Osteocyte (in vitro differentiated cells): ENCODE measurements at regions not wholly inside any gene's neighbourhood (a gene's known extent, or its start where the extent isn't known, plus 50 kb on each side); places are given as distances from the start of the nearest gene placed in this dataset.

ENCODE experiments used
- DNase-seq: peaks from one replicate; pipeline ENCODE4 v3.0.0; 2021; ENCODE audit warnings: mixed read lengths; ENCODE audit not compliant: unreplicated experiment; ENCODE audit errors: extremely low spot score
- H3K27ac Mint-ChIP-seq: one replicate; pipeline ENCODE4 v1.8.0; 2021; ENCODE audit warnings: mild to moderate bottlenecking, mixed read lengths; ENCODE audit not compliant: unreplicated experiment
- H3K27me3 Mint-ChIP-seq: one replicate; pipeline ENCODE4 v1.8.0; 2021; ENCODE audit warnings: mixed read lengths; ENCODE audit not compliant: unreplicated experiment
- H3K36me3 Mint-ChIP-seq: one replicate; pipeline ENCODE4 v1.8.0; 2021; ENCODE audit warnings: mixed read lengths; ENCODE audit not compliant: unreplicated experiment
- H3K4me1 Mint-ChIP-seq: one replicate; pipeline ENCODE4 v1.8.0; 2021; ENCODE audit warnings: mixed read lengths; ENCODE audit not compliant: unreplicated experiment
- H3K4me3 Mint-ChIP-seq: one replicate; pipeline ENCODE4 v1.8.0; 2021; ENCODE audit warnings: mild to moderate bottlenecking, moderate library complexity, mixed read lengths; ENCODE audit not compliant: unreplicated experiment
- H3K9me3 Mint-ChIP-seq: one replicate; pipeline ENCODE4 v1.8.0; 2021; ENCODE audit warnings: mixed read lengths; ENCODE audit not compliant: unreplicated experiment
- TF ChIP-seq, protein P1 (sequence below): fragments of 200-600 bp; sonication (generic); IDR thresholded peaks from 2 replicates; pipeline ENCODE4 v1.5.0; 2021; ENCODE audit warnings: antibody characterized with exemption, mild to moderate bottlenecking, moderate library complexity

DNA sequence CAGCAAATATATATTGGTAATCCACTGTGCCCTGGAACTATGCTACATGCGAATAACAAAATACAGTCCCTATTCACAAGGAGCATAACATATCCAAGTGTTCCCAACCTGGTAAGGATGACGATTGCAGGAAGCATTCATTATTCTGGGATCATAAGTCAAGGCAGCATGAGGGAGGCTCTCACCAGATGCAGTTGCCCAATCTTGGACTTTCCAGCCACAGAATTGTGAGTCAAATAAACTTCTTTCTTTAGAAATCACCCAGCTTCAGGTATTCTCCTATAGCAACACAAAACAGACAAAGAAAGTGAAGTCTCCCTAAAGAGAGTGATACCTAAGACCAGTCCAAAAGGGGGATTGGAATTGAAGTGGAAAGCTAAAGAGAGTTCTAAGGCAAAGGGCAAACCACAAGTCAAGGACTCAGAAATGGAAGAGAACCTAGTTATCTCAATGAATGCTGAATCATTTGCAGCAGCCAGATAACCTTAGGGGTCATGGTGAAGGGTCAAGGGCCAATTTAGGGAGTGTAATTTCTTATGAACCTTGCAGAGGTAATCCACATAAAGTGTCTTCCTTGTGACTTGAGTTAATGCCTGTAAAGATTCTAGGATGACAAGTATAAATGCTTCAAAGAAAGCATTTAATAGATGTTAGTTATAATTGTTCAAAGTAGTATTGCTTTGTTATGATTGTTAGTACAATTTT is 103.1 kb upstream of the PCDH7 start:
- H3K27me3 Mint-ChIP-seq, result no peaks in the 10 kb centered on the region
- no peaks in the 10 kb centered on the region for H3K36me3 Mint-ChIP-seq
- TF ChIP-seq, protein P1, sequence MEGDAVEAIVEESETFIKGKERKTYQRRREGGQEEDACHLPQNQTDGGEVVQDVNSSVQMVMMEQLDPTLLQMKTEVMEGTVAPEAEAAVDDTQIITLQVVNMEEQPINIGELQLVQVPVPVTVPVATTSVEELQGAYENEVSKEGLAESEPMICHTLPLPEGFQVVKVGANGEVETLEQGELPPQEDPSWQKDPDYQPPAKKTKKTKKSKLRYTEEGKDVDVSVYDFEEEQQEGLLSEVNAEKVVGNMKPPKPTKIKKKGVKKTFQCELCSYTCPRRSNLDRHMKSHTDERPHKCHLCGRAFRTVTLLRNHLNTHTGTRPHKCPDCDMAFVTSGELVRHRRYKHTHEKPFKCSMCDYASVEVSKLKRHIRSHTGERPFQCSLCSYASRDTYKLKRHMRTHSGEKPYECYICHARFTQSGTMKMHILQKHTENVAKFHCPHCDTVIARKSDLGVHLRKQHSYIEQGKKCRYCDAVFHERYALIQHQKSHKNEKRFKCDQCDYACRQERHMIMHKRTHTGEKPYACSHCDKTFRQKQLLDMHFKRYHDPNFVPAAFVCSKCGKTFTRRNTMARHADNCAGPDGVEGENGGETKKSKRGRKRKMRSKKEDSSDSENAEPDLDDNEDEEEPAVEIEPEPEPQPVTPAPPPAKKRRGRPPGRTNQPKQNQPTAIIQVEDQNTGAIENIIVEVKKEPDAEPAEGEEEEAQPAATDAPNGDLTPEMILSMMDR, result no peak
- H3K27ac Mint-ChIP-seq, result no peak overlapping the region
- H3K9me3 Mint-ChIP-seq, result no peaks in the 10 kb centered on the region
- no peaks in the 10 kb centered on the region for H3K4me1 Mint-ChIP-seq
- no peak overlapping the region for H3K4me3 Mint-ChIP-seq
- DNase-seq, result no peak

DNA sequence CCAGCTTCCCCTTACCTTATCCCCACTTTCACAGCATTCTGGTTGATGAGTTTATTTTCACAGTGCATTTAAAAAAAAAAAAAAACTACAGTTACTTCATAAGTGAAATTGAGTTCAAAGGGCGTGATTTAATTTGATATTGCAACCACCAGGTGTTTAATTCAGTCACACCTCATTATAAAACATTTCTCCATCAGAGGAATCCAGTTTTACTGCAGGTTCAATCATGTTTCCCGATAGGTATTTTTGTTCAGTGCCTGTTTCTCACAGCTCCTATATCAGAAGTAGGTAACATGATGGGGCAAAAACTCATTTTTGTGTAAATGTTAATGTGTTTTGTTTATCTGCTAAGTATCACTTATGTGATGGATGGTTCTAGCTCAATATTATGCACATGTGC is 102.3 kb upstream of the PCDH7 start:
- DNase-seq, result no peak
- Mint-ChIP-seq H3K36me3 (no peaks in the 10 kb centered on the region), H3K4me1 (no peaks in the 10 kb centered on the region), H3K27me3 (no peaks in the 10 kb centered on the region), H3K27ac (no peak overlapping the region), H3K4me3 (no peak overlapping the region), H3K9me3 (no peaks in the 10 kb centered on the region)
- TF ChIP-seq, protein P1, result no peak

- no peak overlapping the region for H3K4me3 Mint-ChIP-seq
- no peak for DNase-seq
- no peaks in the 10 kb centered on the region for H3K27me3 Mint-ChIP-seq
- no peaks in the 10 kb centered on the region for H3K9me3 Mint-ChIP-seq
- H3K4me1 Mint-ChIP-seq, result no peaks in the 10 kb centered on the region
- no peak overlapping the region for H3K27ac Mint-ChIP-seq
- TF ChIP-seq, protein P1, result no peak
- H3K36me3 Mint-ChIP-seq, result no peaks in the 10 kb centered on the region
These were observed 100.5 kb upstream of the PCDH7 start for GRCh38 chr4:30619679-30620078.

DNA sequence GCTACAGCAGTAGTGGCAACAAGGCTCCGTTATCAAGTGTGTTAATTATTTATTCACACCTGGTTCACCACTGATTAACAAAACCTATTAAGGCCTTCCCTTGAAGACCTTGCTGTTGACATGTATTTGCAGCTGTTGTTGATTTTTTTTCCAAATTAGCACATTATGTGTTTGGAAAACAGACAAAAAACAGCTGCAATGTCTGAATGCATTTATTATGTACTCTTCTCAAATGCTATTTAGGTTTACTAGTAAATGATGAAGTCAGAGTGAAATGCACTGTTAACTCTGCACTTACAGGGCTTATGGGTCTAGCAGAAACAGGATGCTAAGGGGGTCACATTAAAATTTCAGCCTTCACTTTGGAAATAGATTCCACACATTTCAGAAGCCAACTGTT is 99.5 kb upstream of the PCDH7 start:
- Mint-ChIP-seq H3K9me3 (no peaks in the 10 kb centered on the region), H3K36me3 (no peaks in the 10 kb centered on the region), H3K27me3 (no peaks in the 10 kb centered on the region), H3K4me1 (no peaks in the 10 kb centered on the region), H3K27ac (no peak overlapping the region), H3K4me3 (no peak overlapping the region)
- TF ChIP-seq, protein P1, result no peak
- DNase-seq, result no peak

- Mint-ChIP-seq H3K36me3 (peaks cover 4% of the 10 kb centered on the region), H3K27ac (no peak overlapping the region), H3K4me1 (no peaks in the 10 kb centered on the region), H3K27me3 (no peaks in the 10 kb centered on the region), H3K4me3 (no peak overlapping the region), H3K9me3 (peaks cover 5% of the 10 kb centered on the region)
- DNase-seq, result no peak
- TF ChIP-seq, protein P1, result no peak
These were observed 89.7 kb upstream of the PCDH7 start for GRCh38 chr4:30630431-30630830.
